GM23248 (cell line): ENCODE measurements at regions not wholly inside any gene's neighbourhood (a gene's known extent, or its start where the extent isn't known, plus 50 kb on each side); places are given as distances from the start of the nearest gene placed in this dataset.

Experiments
- DNase-seq: peaks from one replicate; pipeline ENCODE4 v3.0.0-alpha.2; 2015
- H2AFZ ChIP-seq: fragments of 200-600 bp; sonication (generic); 2 replicates; pipeline ENCODE4 v1.6.1; 2016; ENCODE audit warnings: antibody characterized with exemption
- H3F3A ChIP-seq: fragments of 200-600 bp; sonication (generic); 2 replicates; pipeline ENCODE4 v1.6.1; 2016; ENCODE audit warnings: mild to moderate bottlenecking, antibody characterized with exemption, mixed run types; ENCODE audit not compliant: insufficient read depth
- H3K27ac ChIP-seq: fragments of 200-600 bp; sonication (generic); 2 replicates; pipeline ENCODE4 v1.5.1; 2016; ENCODE audit warnings: mild to moderate bottlenecking
- H3K27me3 ChIP-seq: fragments of 200-600 bp; sonication (generic); replicated peaks from 2 replicates; pipeline ENCODE4 v1.6.1; 2016; ENCODE audit warnings: mild to moderate bottlenecking; ENCODE audit not compliant: insufficient read depth
- H3K36me3 ChIP-seq: fragments of 200-600 bp; sonication (generic); 2 replicates; pipeline ENCODE4 v1.6.1; 2016; ENCODE audit warnings: low read depth, mild to moderate bottlenecking
- H3K4me1 ChIP-seq: fragments of 200-600 bp; sonication (generic); 2 replicates; pipeline ENCODE4 v1.6.1; 2016; ENCODE audit warnings: mild to moderate bottlenecking; ENCODE audit not compliant: insufficient read depth
- H3K4me2 ChIP-seq: fragments of 200-600 bp; sonication (generic); one replicate; pipeline ENCODE4 v1.6.1; 2016; ENCODE audit warnings: mild to moderate bottlenecking; ENCODE audit not compliant: unreplicated experiment
- H3K4me3 ChIP-seq: fragments of 200-600 bp; sonication (generic); 2 replicates; pipeline ENCODE4 v1.5.1; 2016; ENCODE audit warnings: mild to moderate bottlenecking
- H3K79me2 ChIP-seq: fragments of 200-600 bp; sonication (generic); 2 replicates; pipeline ENCODE4 v1.6.1; 2016; ENCODE audit warnings: mild to moderate bottlenecking; ENCODE audit not compliant: insufficient read depth
- H3K9ac ChIP-seq: fragments of 200-600 bp; sonication (generic); 2 replicates; pipeline ENCODE4 v1.6.1; 2016; ENCODE audit warnings: mild to moderate bottlenecking
- H3K9me2 ChIP-seq: fragments of 200-600 bp; sonication (generic); 2 replicates; pipeline ENCODE4 v1.6.1; 2016; ENCODE audit warnings: mixed run types, mild to moderate bottlenecking, moderate library complexity; ENCODE audit not compliant: insufficient read depth
- H3K9me3 ChIP-seq: fragments of 200-600 bp; sonication (generic); one replicate; pipeline ENCODE4 v1.6.1; 2017; ENCODE audit warnings: low read depth
- H4K20me1 ChIP-seq: fragments of 200-600 bp; sonication (generic); 2 replicates; pipeline ENCODE4 v1.6.0; 2016; ENCODE audit not compliant: insufficient read depth
- EZH2 ChIP-seq: fragments of 200-600 bp; sonication (generic); IDR thresholded peaks from 2 replicates; pipeline ENCODE4 v1.6.1; 2018; ENCODE audit warnings: antibody characterized with exemption, mild to moderate bottlenecking; ENCODE audit not compliant: insufficient read depth, poor library complexity, severe bottlenecking
- EZH2phosphoT487 ChIP-seq: fragments of 200-600 bp; sonication (generic); IDR thresholded peaks from 2 replicates; pipeline ENCODE4 v1.6.1; 2018; ENCODE audit warnings: antibody characterized with exemption, moderate library complexity, mild to moderate bottlenecking, low read depth; ENCODE audit not compliant: insufficient read depth
- WGBS, 2 experiments: methylation state at CpG; one replicate each; pipeline ENCODE4 v1.1.6; 2015 to 2017; ENCODE audit warnings: low lambda C conversion rate in 2 of 2, low coverage in 1 of 2; ENCODE audit errors: missing lambda C conversion rate in 2 of 2; 5-methylcytosine and 5-hydroxymethylcytosine counted together
- in situ Hi-C: fragments of 300-500 bp; cut with MboI; formaldehyde crosslinking; loops from 2 replicates; pipeline ENCODE4 v1.15.0; 2020

GRCh38 chr13:82797876-82798275, 1084.4 kb downstream of the SLITRK1 start:
- Histone ChIP-seq H3K79me2 (no peaks in the 10 kb centered on the region), H3K4me3 (no peak overlapping the region), H3K4me1 (no peaks in the 10 kb centered on the region), H3K9me3 (no peaks in the 10 kb centered on the region), H3K27me3 (no peaks in the 10 kb centered on the region), H3K9me2 (no peaks in the 10 kb centered on the region), H3K27ac (no peak overlapping the region), H3K4me2 (no peak overlapping the region), H4K20me1 (no peaks in the 10 kb centered on the region), H3K36me3 (no peaks in the 10 kb centered on the region), H3K9ac (no peak overlapping the region), H3F3A (no peaks in the 10 kb centered on the region), H2AFZ (no peak overlapping the region)
- 14 to 24% methylated on average over 1 of the region's 1 CpG for WGBS, 2 experiments
- in situ Hi-C loops, result no loop called here
- no peak for TF ChIP-seq EZH2phosphoT487
- TF ChIP-seq EZH2, result no peak
- no peak for DNase-seq

GRCh38 chr13:82791035-82791434, 1091.2 kb downstream of the SLITRK1 start:
- Histone ChIP-seq H3K79me2 (no peaks in the 10 kb centered on the region), H3K4me1 (no peaks in the 10 kb centered on the region), H3K9me2 (no peaks in the 10 kb centered on the region), H4K20me1 (no peaks in the 10 kb centered on the region), H3K27me3 (no peaks in the 10 kb centered on the region), H3F3A (no peaks in the 10 kb centered on the region), H3K9ac (no peak overlapping the region), H2AFZ (no peak overlapping the region), H3K4me2 (no peak overlapping the region), H3K9me3 (no peaks in the 10 kb centered on the region), H3K27ac (no peak overlapping the region), H3K4me3 (no peak overlapping the region), H3K36me3 (no peaks in the 10 kb centered on the region)
- in situ Hi-C loops, result no loop called here
- WGBS, 2 experiments, result 4 to 8% methylated on average over 4 of the region's 4 CpGs
- DNase-seq, result no peak
- TF ChIP-seq EZH2phosphoT487 (no peak), EZH2 (no peak)

GRCh38 chr13:82772816-82773215, 1109.5 kb downstream of the SLITRK1 start:
- WGBS, 2 experiments, result 9 to 14% methylated on average over 3 of the region's 3 CpGs
- Histone ChIP-seq H3K4me2 (no peak overlapping the region), H3K79me2 (no peaks in the 10 kb centered on the region), H3F3A (no peaks in the 10 kb centered on the region), H3K4me1 (0 out of 2 replicates have a peak, but pooled peaks cover 2% of the 10 kb centered on the region), H3K9me2 (no peaks in the 10 kb centered on the region), H3K27me3 (no peaks in the 10 kb centered on the region), H3K9me3 (no peaks in the 10 kb centered on the region), H3K9ac (no peak overlapping the region), H2AFZ (no peak overlapping the region), H3K36me3 (no peaks in the 10 kb centered on the region), H3K27ac (no peak overlapping the region), H4K20me1 (no peaks in the 10 kb centered on the region), H3K4me3 (no peak overlapping the region)
- no peak for TF ChIP-seq EZH2phosphoT487
- no peak for TF ChIP-seq EZH2
- DNase-seq, result peak; percentile 32
- in situ Hi-C loops, result no loop called here

GRCh38 chr13:82766732-82767321, 1115.4 kb downstream of the SLITRK1 start:
- 18 to 33% methylated on average over 4 of the region's 4 CpGs for WGBS, 2 experiments
- H3K4me1 ChIP-seq, result no peaks in the 10 kb centered on the region
- no peak overlapping the region for H2AFZ ChIP-seq
- H3K79me2 ChIP-seq, result no peaks in the 10 kb centered on the region
- no peaks in the 10 kb centered on the region for H3K36me3 ChIP-seq
- no peaks in the 10 kb centered on the region for H3K9me3 ChIP-seq
- no peak overlapping the region for H3K4me2 ChIP-seq
- no peak for DNase-seq
- H4K20me1 ChIP-seq, result no peaks in the 10 kb centered on the region
- no peak overlapping the region for H3K4me3 ChIP-seq
- no peak overlapping the region for H3K9ac ChIP-seq
- H3K27me3 ChIP-seq, result no peaks in the 10 kb centered on the region
- no peaks in the 10 kb centered on the region for H3F3A ChIP-seq
- no peak for TF ChIP-seq EZH2phosphoT487
- TF ChIP-seq EZH2, result no peak
- peaks cover 3% of the 10 kb centered on the region; the same call in 1 of the 2 replicates for H3K9me2 ChIP-seq
- in situ Hi-C loops, result no loop called here
- no peak overlapping the region for H3K27ac ChIP-seq

- peak; percentile 41 for DNase-seq
Measured at GRCh38 chr13:82758044-82758443, 1124.2 kb downstream of the SLITRK1 start.

More at GRCh38 chr13:82758044-82758443, 1124.2 kb downstream of the SLITRK1 start:
- Histone ChIP-seq H3K9ac (no peak overlapping the region), H4K20me1 (no peaks in the 10 kb centered on the region), H3K4me2 (no peak overlapping the region), H3K4me1 (no peaks in the 10 kb centered on the region), H3F3A (peaks cover 4% of the 10 kb centered on the region; the same call in 1 of the 2 replicates), H3K79me2 (no peaks in the 10 kb centered on the region), H3K27ac (no peak overlapping the region), H3K9me3 (no peaks in the 10 kb centered on the region), H3K4me3 (no peak overlapping the region), H3K27me3 (no peaks in the 10 kb centered on the region), H2AFZ (no peak overlapping the region), H3K9me2 (peaks cover 3% of the 10 kb centered on the region; the same call in 1 of the 2 replicates), H3K36me3 (no peaks in the 10 kb centered on the region)
- in situ Hi-C loops, result no loop called here
- TF ChIP-seq EZH2 (no peak), EZH2phosphoT487 (no peak)
- 94 to 100% methylated on average over 1 of the region's 1 CpG for WGBS, 2 experiments
